ENCODE measurements at regions not wholly inside any gene's neighbourhood (a gene's known extent, or its start where the extent isn't known, plus 50 kb on each side); places are given as distances from the start of the nearest gene placed in this dataset.

DNA sequence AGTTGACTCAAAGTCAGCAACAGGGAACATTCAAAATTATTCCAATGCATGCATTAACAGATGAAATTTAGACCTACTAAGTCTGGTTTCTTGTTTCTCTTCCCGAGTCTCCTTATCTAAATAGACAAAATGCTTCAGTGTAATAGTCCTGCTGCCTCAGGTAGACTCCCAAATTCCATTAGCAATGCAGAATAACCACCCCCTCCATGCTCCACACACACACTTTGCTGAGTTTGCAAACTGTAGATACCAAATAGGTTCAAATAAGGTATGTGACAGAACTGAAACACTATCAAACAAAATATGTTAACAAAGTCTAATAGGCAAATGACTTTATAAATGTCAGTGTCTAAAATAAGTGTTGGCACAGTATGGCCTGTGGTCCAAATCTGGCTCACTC lies 451.1 kb upstream of the SOX5 start:
- Histone ChIP-seq H3K9me2 (ENCODE audit: insufficient read depth) (no peaks in the 10 kb centered on the region), H3K79me2 (ENCODE audit: insufficient read depth) (no peaks in the 10 kb centered on the region), H3K4me3 (no peak overlapping the region), H3K9me3 (ENCODE audit: low read depth) (no peaks in the 10 kb centered on the region), H3K36me3 (ENCODE audit: low read depth) (no peaks in the 10 kb centered on the region), H3K4me2 (ENCODE audit: unreplicated experiment) (no peak overlapping the region), H3K9ac (no peak overlapping the region), H3K27me3 (replicated peaks; ENCODE audit: insufficient read depth) (no peaks in the 10 kb centered on the region), H3K27ac (no peak overlapping the region), H4K20me1 (ENCODE audit: insufficient read depth) (no peaks in the 10 kb centered on the region), H3K4me1 (ENCODE audit: insufficient read depth) (no peaks in the 10 kb centered on the region), H2AFZ (no peak overlapping the region), H3F3A (ENCODE audit: insufficient read depth) (no peaks in the 10 kb centered on the region)
- 8 to 12% methylated on average over 1 of the region's 1 CpG for WGBS, 2 experiments (ENCODE audit: low coverage in 1 of 2, low lambda C conversion rate in 2 of 2, missing lambda C conversion rate in 2 of 2)
- TF ChIP-seq EZH2 (IDR thresholded peaks at IDR 0.05; ENCODE audit: insufficient read depth, poor library complexity, severe bottlenecking) (no peak), EZH2phosphoT487 (IDR thresholded peaks at IDR 0.05; ENCODE audit: insufficient read depth, low read depth) (no peak)
- in situ Hi-C loops (cut with MboI) = no loop called here
- no peak for DNase-seq

DNA sequence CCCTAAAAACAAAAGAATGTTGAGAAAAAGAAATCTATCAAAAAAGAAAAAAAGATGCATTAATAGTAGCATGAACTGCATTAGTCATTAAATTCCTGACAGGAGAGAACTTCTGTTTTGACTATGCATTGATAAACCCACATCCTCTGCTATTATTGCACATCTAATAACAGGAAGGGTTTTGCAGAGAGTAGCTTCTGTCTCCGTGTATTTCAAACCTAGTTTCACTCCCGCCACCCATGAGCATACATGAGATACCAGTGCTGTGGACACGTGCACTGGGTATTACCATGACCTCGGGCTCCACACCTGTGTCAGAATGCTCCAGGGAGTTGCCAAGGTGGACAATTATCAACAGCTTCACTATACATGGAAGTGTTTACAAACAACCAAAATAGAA lies 449.1 kb upstream of the SOX5 start:
- H3F3A ChIP-seq (ENCODE audit: insufficient read depth) = no peaks in the 10 kb centered on the region
- no peaks in the 10 kb centered on the region for H3K27me3 ChIP-seq (replicated peaks; ENCODE audit: insufficient read depth)
- H3K9ac ChIP-seq = no peak overlapping the region
- H3K4me3 ChIP-seq = no peak overlapping the region
- no peak overlapping the region for H3K4me2 ChIP-seq (ENCODE audit: unreplicated experiment)
- no peak overlapping the region for H3K27ac ChIP-seq
- DNase-seq = no peak
- in situ Hi-C loops (cut with MboI) = no loop called here
- no peaks in the 10 kb centered on the region for H3K9me2 ChIP-seq (ENCODE audit: insufficient read depth)
- H4K20me1 ChIP-seq (ENCODE audit: insufficient read depth) = no peaks in the 10 kb centered on the region
- H3K9me3 ChIP-seq (ENCODE audit: low read depth) = no peaks in the 10 kb centered on the region
- H2AFZ ChIP-seq = no peak overlapping the region
- 35 to 38% methylated on average over 4 of the region's 4 CpGs for WGBS, 2 experiments (ENCODE audit: low coverage in 1 of 2, low lambda C conversion rate in 2 of 2, missing lambda C conversion rate in 2 of 2)
- H3K36me3 ChIP-seq (ENCODE audit: low read depth) = no peaks in the 10 kb centered on the region
- no peaks in the 10 kb centered on the region for H3K4me1 ChIP-seq (ENCODE audit: insufficient read depth)
- H3K79me2 ChIP-seq (ENCODE audit: insufficient read depth) = no peaks in the 10 kb centered on the region
- TF ChIP-seq EZH2phosphoT487 (IDR thresholded peaks at IDR 0.05; ENCODE audit: insufficient read depth, low read depth) (no peak), EZH2 (IDR thresholded peaks at IDR 0.05; ENCODE audit: insufficient read depth, poor library complexity, severe bottlenecking) (no peak)

DNA sequence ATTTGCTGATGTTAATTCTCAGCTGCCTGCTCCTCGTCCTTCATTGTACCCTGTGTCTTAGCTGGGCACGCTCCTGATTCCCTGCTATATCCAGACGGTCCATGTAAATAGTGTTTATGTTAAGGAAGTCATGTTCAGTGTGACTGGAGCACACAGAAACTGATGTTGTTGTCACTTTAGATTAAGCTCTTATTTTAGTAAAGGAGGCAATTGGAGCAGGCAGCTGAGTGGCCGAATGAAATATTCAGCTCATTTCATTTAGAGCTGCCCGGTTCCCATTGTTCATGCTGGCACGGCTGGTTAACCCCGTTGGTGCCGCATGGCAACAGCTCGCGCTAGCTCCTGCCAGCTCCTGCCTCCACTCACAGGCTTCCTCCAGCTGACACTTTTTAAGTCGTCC lies 446.8 kb upstream of the SOX5 start:
- Histone ChIP-seq H3K4me2 (ENCODE audit: unreplicated experiment) (no peak overlapping the region), H3K4me3 (no peak overlapping the region)

DNA sequence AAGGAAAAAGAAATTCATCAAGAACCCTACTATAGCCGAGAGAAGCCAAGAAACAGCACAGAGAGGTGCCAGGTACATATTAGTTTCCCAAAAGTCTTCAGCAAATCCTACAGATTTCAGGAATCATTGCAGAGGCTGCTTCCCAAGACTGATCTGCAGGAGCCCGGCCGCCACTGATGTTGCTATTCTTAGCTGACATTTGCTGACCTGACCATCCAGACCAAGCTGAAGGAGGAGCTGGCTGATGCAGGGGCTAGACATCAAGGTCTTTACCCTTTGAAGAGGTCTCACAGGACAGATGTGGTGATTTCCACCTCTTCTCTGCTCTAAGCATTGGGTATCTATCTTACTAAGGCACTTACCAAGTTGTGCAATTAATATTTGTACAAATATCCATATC lies 444.8 kb upstream of the SOX5 start:
- H3K79me2 ChIP-seq (ENCODE audit: insufficient read depth) = no peaks in the 10 kb centered on the region
- DNase-seq = no peak
- no peaks in the 10 kb centered on the region for H3K4me1 ChIP-seq (ENCODE audit: insufficient read depth)
- no peak overlapping the region for H3K9ac ChIP-seq
- no peaks in the 10 kb centered on the region for H3K9me3 ChIP-seq (ENCODE audit: low read depth)
- no peak for TF ChIP-seq EZH2phosphoT487 (IDR thresholded peaks at IDR 0.05; ENCODE audit: insufficient read depth, low read depth)
- TF ChIP-seq EZH2 (IDR thresholded peaks at IDR 0.05; ENCODE audit: insufficient read depth, poor library complexity, severe bottlenecking) = no peak
- H3K27ac ChIP-seq = no peak overlapping the region
- no peak overlapping the region for H3K4me3 ChIP-seq
- no peaks in the 10 kb centered on the region for H3K9me2 ChIP-seq (ENCODE audit: insufficient read depth)
- in situ Hi-C loops (cut with MboI) = no loop called here
- 24 to 51% methylated on average over 3 of the region's 3 CpGs for WGBS, 2 experiments (ENCODE audit: low coverage in 1 of 2, low lambda C conversion rate in 2 of 2, missing lambda C conversion rate in 2 of 2)
- no peaks in the 10 kb centered on the region for H3K36me3 ChIP-seq (ENCODE audit: low read depth)
- no peaks in the 10 kb centered on the region for H3F3A ChIP-seq (ENCODE audit: insufficient read depth)
- H2AFZ ChIP-seq = no peak overlapping the region
- H4K20me1 ChIP-seq (ENCODE audit: insufficient read depth) = no peaks in the 10 kb centered on the region
- H3K27me3 ChIP-seq (replicated peaks; ENCODE audit: insufficient read depth) = no peaks in the 10 kb centered on the region
- no peak overlapping the region for H3K4me2 ChIP-seq (ENCODE audit: unreplicated experiment)

More for the DNA sequence above, 446.8 kb upstream of the SOX5 start:
- Histone ChIP-seq H3K27me3 (replicated peaks; ENCODE audit: insufficient read depth) (no peaks in the 10 kb centered on the region), H3K4me1 (ENCODE audit: insufficient read depth) (no peaks in the 10 kb centered on the region), H3K9me3 (ENCODE audit: low read depth) (no peaks in the 10 kb centered on the region), H3K36me3 (ENCODE audit: low read depth) (no peaks in the 10 kb centered on the region), H3K27ac (no peak overlapping the region), H4K20me1 (ENCODE audit: insufficient read depth) (no peaks in the 10 kb centered on the region), H3K9ac (no peak overlapping the region), H3F3A (ENCODE audit: insufficient read depth) (no peaks in the 10 kb centered on the region), H3K79me2 (ENCODE audit: insufficient read depth) (no peaks in the 10 kb centered on the region), H2AFZ (no peak overlapping the region), H3K9me2 (ENCODE audit: insufficient read depth) (no peaks in the 10 kb centered on the region)
- 20 to 27% methylated on average over 11 of the region's 11 CpGs for WGBS, 2 experiments (ENCODE audit: low coverage in 1 of 2, low lambda C conversion rate in 2 of 2, missing lambda C conversion rate in 2 of 2)
- no peak for DNase-seq
- TF ChIP-seq EZH2 (IDR thresholded peaks at IDR 0.05; ENCODE audit: insufficient read depth, poor library complexity, severe bottlenecking) (no peak), EZH2phosphoT487 (IDR thresholded peaks at IDR 0.05; ENCODE audit: insufficient read depth, low read depth) (no peak)
- in situ Hi-C loops (cut with MboI) = no loop called here

DNA sequence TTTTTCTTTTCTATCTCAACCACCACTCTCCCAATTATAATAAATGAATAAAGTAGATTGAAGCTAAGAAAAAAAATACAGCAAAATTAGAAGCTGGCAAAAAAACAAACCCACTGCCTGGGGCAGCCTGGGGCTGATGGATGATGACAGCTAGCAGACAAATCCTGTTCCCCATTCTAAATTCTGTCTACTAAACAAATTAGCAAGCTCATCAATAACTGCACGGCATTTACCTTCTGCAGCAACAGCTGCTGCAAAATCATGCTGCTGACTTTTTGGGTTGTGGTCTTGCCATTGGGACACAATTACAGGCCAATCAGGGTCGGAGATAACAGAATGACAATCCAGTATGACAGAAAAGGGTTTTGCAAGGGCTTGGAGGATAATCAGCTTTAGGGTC lies 443.6 kb upstream of the SOX5 start:
- H2AFZ ChIP-seq = no peak overlapping the region
- no peaks in the 10 kb centered on the region for H3F3A ChIP-seq (ENCODE audit: insufficient read depth)
- H4K20me1 ChIP-seq (ENCODE audit: insufficient read depth) = no peaks in the 10 kb centered on the region
- no peak for TF ChIP-seq EZH2phosphoT487 (IDR thresholded peaks at IDR 0.05; ENCODE audit: insufficient read depth, low read depth)
- TF ChIP-seq EZH2 (IDR thresholded peaks at IDR 0.05; ENCODE audit: insufficient read depth, poor library complexity, severe bottlenecking) = no peak
- H3K79me2 ChIP-seq (ENCODE audit: insufficient read depth) = no peaks in the 10 kb centered on the region
- in situ Hi-C loops (cut with MboI) = no loop called here
- no peak overlapping the region for H3K4me3 ChIP-seq
- H3K27me3 ChIP-seq (replicated peaks; ENCODE audit: insufficient read depth) = no peaks in the 10 kb centered on the region
- no peak overlapping the region for H3K9ac ChIP-seq
- no peak for DNase-seq
- H3K36me3 ChIP-seq (ENCODE audit: low read depth) = no peaks in the 10 kb centered on the region
- 3 to 5% methylated on average over 2 of the region's 2 CpGs for WGBS, 2 experiments (ENCODE audit: low coverage in 1 of 2, low lambda C conversion rate in 2 of 2, missing lambda C conversion rate in 2 of 2)
- H3K9me3 ChIP-seq (ENCODE audit: low read depth) = no peaks in the 10 kb centered on the region
- no peaks in the 10 kb centered on the region for H3K9me2 ChIP-seq (ENCODE audit: insufficient read depth)
- H3K4me2 ChIP-seq (ENCODE audit: unreplicated experiment) = no peak overlapping the region
- H3K4me1 ChIP-seq (ENCODE audit: insufficient read depth) = no peaks in the 10 kb centered on the region
- no peak overlapping the region for H3K27ac ChIP-seq
